ENCODE measurements at regions not wholly inside any gene's neighbourhood (a gene's known extent, or its start where the extent isn't known, plus 50 kb on each side); places are given as distances from the start of the nearest gene placed in this dataset.

GRCh38 chr7:131649003-131649541 lies 92.6 kb upstream of the PODXL start:
- TF ChIP-seq CTCF (IDR thresholded peaks at IDR 0.05) (no peak), MYC (IDR thresholded peaks at IDR 0.05; ENCODE audit: borderline replicate concordance, low read length) (no peak), POLR2A (IDR thresholded peaks at IDR 0.05; ENCODE audit: low read length) (no peak)

All from A549 (cell line).